ENCODE measurements at regions not wholly inside any gene's neighbourhood (a gene's known extent, or its start where the extent isn't known, plus 50 kb on each side); places are given as distances from the start of the nearest gene placed in this dataset.
"Not testable (repeated sequence)": the region's sequence is repeated elsewhere in the genome, so short reads cannot be mapped to it uniquely, and the experiment has no call there.

DNA sequence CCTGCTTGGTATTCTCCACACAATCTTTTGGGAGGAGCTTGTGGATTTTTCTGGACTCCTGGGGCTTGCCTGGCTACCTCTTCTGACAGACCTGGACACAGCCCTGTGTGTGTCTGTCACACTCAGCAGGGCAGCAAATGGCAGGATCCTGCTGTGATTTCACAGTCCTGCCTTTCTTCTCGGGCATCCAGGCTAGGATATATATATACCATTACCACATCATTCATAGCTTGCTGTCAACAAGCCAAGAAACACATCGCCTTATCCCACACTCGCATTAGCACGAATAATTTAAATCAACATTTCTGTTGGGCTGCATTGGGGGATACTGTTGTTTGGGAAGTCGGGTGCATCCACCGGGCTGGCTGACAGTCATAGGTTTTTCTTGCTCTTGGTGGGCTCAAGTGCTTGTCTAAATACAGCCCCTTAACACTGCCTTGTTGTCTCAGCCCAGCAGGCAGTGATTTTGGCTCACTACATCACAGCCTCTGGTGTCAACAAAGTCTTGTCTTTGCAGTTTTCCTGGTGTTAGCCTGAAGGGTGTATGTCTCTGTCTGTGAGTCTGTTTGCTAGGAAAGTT is 154.9 kb upstream of the FERMT1 start:
- Histone ChIP-seq H3K36me3 (ENCODE audit: control insufficient read depth, insufficient read depth, low read length) (no peaks in the 10 kb centered on the region), H3K27me3 (replicated peaks; ENCODE audit: control insufficient read depth, insufficient read depth, low read length) (no peaks in the 10 kb centered on the region), H3K4me3 (replicated peaks; ENCODE audit: low read depth, low read length) (no peak overlapping the region)
- no peak for DNase-seq (ENCODE audit: extremely low read depth, insufficient read length)
- TF ChIP-seq, protein P1, sequence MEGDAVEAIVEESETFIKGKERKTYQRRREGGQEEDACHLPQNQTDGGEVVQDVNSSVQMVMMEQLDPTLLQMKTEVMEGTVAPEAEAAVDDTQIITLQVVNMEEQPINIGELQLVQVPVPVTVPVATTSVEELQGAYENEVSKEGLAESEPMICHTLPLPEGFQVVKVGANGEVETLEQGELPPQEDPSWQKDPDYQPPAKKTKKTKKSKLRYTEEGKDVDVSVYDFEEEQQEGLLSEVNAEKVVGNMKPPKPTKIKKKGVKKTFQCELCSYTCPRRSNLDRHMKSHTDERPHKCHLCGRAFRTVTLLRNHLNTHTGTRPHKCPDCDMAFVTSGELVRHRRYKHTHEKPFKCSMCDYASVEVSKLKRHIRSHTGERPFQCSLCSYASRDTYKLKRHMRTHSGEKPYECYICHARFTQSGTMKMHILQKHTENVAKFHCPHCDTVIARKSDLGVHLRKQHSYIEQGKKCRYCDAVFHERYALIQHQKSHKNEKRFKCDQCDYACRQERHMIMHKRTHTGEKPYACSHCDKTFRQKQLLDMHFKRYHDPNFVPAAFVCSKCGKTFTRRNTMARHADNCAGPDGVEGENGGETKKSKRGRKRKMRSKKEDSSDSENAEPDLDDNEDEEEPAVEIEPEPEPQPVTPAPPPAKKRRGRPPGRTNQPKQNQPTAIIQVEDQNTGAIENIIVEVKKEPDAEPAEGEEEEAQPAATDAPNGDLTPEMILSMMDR (IDR thresholded peaks at IDR 0.05; ENCODE audit: insufficient read depth, low read length, poor library complexity, severe bottlenecking) = no peak

DNA sequence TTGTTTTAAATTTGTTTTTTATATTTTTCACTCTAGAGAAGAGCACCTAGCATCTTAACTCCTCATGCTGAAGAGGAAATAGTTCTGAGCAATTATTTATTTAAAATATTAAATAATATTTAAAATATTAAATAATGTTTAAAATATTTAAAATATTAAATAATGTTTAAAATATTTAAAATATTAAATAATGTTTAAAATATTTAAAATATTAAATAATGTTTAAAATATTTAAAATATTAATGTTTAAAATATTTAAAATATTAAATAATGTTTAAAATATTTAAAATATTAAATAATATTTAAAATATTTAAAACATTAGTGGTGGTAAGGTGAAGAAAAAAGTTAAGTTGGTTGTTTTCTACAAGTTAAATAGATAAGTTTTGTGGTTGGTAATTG is 147.6 kb upstream of the FERMT1 start:
- H3K27me3 ChIP-seq (replicated peaks; ENCODE audit: control insufficient read depth, insufficient read depth, low read length); DNase-seq (ENCODE audit: extremely low read depth, insufficient read length); H3K36me3 ChIP-seq (ENCODE audit: control insufficient read depth, insufficient read depth, low read length); H3K4me3 ChIP-seq (replicated peaks; ENCODE audit: low read depth, low read length): not testable (repeated sequence)

DNA sequence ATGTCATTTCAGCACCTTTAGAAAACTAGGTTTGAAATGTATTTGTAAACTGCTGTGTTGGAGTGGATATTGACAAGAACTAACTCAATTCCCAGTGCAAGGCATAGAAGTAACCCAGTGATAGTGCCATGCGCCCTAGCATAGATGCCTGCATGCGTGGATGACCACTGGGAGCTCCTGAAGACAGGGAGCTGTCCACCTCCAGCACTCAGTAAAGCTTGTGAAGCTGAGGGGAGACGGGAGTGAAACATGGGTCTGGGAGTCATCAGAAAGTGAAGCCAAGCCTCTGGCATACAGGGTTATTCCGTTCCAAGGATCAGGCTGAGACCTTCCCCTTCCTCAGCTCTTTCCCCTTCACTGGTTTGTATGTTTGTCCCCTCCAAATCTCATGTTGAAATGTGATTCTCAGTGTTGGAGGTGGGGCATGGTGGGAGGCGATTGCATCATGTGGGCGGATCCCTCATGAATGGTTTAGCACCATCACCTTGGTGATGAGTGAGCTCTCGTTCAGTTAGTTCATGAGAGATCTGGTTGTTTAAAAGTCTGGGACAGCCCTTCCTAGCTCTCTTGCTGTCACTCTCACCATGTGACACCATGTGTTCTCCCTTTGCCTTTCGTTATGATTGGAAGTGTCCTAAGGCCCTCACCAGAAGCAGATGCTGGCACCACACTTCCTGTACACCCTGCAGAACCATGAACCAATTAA is 146.5 kb upstream of the FERMT1 start:
- TF ChIP-seq, protein P1 (IDR thresholded peaks at IDR 0.05; ENCODE audit: insufficient read depth, low read length, poor library complexity, severe bottlenecking) = no peak
- no peak for DNase-seq (ENCODE audit: extremely low read depth, insufficient read length)
- no peaks in the 10 kb centered on the region for H3K27me3 ChIP-seq (replicated peaks; ENCODE audit: control insufficient read depth, insufficient read depth, low read length)
- no peaks in the 10 kb centered on the region for H3K36me3 ChIP-seq (ENCODE audit: control insufficient read depth, insufficient read depth, low read length)
- no peak overlapping the region for H3K4me3 ChIP-seq (replicated peaks; ENCODE audit: low read depth, low read length)

DNA sequence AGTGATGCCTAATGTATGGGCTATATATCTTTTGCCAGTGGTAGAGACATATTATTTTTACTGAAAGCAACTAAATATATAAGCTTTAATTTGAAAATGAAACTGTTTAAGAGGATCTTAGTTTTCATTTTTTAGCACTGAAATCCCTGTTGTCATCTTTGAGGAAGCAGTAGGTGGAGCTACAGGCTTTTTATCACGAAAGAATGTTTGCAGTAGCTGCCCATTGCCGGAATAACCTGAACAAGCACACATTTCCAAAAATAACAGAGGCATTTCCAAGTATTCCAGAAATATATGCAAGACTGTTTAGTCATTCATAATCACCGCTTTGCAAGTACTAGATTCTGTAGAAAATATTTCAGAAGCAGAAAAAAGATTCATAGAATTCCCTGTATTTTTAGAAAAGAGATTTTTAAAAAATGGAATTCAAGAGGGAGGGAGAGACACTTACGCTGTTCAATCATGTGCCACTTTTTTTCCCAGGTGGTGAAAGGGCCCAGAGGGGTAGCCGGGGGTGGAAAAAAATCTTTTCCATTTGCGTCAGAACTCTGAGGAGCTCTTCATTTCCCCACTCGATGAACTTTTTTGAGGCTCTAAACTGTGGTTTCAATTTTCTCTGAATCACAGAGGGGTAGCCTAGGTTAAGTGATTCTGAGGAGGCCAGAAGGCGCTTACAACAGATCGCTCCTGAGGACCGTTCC is 142.5 kb upstream of the FERMT1 start:
- no peak overlapping the region for H3K4me3 ChIP-seq (replicated peaks; ENCODE audit: low read depth, low read length)
- no peaks in the 10 kb centered on the region for H3K36me3 ChIP-seq (ENCODE audit: control insufficient read depth, insufficient read depth, low read length)
- TF ChIP-seq, protein P1 (IDR thresholded peaks at IDR 0.05; ENCODE audit: insufficient read depth, low read length, poor library complexity, severe bottlenecking) = peak; percentile 28
- no peaks in the 10 kb centered on the region for H3K27me3 ChIP-seq (replicated peaks; ENCODE audit: control insufficient read depth, insufficient read depth, low read length)
- DNase-seq (ENCODE audit: extremely low read depth, insufficient read length) = no peak

DNA sequence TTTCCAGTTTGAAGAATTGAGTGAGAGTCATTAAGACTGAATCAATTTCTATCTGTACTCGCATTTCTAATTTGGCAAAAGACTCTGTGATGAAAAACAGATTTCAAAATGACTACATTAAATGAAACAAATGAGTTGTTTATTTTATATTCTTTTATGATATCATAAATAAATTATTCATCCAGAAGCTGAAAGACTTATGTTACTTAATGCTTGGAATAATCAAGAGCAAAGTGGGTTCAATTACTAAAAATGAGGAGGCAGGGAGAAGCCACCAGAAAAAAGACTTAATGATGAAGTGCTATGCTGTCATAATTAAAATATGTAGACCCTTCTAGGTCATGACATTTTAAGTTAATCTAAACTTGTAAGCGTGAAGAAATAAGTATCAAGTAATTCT is 130.6 kb upstream of the FERMT1 start:
- Histone ChIP-seq H3K36me3 (ENCODE audit: control insufficient read depth, insufficient read depth, low read length) (no peaks in the 10 kb centered on the region), H3K27me3 (replicated peaks; ENCODE audit: control insufficient read depth, insufficient read depth, low read length) (no peaks in the 10 kb centered on the region; the same call in 1 of the 2 replicates), H3K4me3 (replicated peaks; ENCODE audit: low read depth, low read length) (no peak overlapping the region)
- TF ChIP-seq, protein P1 (IDR thresholded peaks at IDR 0.05; ENCODE audit: insufficient read depth, low read length, poor library complexity, severe bottlenecking) = no peak
- no peak for DNase-seq (ENCODE audit: extremely low read depth, insufficient read length)

DNA sequence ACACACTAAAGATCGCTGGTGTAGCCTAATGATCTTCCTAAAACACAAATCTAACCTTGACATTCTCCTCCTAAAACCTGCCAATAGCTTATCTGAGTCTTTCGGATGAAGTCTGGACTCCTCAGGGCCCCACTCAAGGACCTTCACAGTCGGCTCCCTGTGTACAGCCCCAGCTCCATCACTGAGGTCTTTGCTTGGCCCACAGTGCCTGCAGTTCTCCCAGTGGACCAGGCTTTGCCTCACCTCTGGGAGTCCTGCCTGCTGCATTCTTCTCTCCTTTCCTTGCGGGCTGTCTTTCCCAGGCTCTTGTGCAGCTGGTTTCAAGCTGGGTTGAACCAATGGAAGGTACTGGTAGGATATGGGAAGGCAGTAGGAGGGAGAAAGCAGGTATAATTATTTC is 122.6 kb upstream of the FERMT1 start:
- no peak overlapping the region for H3K4me3 ChIP-seq (replicated peaks; ENCODE audit: low read depth, low read length)
- TF ChIP-seq, protein P1 (IDR thresholded peaks at IDR 0.05; ENCODE audit: insufficient read depth, low read length, poor library complexity, severe bottlenecking) = no peak
- H3K27me3 ChIP-seq (replicated peaks; ENCODE audit: control insufficient read depth, insufficient read depth, low read length) = no peaks in the 10 kb centered on the region; the same call in 1 of the 2 replicates
- H3K36me3 ChIP-seq (ENCODE audit: control insufficient read depth, insufficient read depth, low read length) = no peaks in the 10 kb centered on the region
- DNase-seq (ENCODE audit: extremely low read depth, insufficient read length) = no peak

Measured in GM06990 (cell line).